NAMALWA (cell line): ENCODE measurements at regions not wholly inside any gene's neighbourhood (a gene's known extent, or its start where the extent isn't known, plus 50 kb on each side); places are given as distances from the start of the nearest gene placed in this dataset.

ENCODE experiments used
- DNase-seq: peaks from one replicate; pipeline ENCODE4 v3.0.0-alpha.2; 2015; ENCODE audit warnings: low spot score

DNA sequence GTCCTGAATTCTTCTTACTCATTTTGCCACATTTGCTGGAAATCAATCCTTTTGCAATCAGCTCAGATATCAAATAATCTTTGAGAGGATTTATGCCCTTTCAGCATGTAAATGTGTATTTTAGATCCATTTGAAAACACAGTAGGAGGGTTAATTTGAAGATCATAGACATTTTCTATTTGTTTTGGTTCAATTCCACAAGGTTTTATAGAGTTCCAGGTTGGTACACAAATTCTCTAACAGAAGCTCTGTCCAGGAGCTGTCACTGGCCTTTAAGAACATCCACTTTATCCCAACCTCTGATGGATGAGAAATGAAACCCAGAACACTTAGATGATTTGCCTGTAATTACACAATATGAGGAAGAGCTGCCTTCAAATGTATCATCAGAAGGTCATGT lies 157.3 kb upstream of the CHAC2 start:
- DNase-seq, result no peak

DNA sequence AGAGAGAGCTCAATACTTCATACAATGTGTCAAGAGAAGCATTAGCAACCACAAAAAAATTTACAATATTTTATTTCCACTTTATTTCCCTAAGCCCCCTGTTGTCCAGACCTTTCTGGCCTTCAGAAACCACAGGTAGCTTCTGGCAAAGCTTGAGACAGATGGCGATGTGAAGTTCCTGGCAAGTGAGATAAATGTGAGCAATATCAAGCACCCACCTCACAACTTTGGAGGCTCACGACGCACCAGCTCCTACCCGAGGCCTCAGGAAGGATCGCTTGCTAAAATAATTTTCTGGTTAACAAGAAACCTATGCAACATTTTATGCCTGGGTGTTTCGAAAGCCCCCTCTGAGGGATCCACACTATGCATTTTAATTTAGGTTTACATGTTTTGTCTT lies 158.1 kb upstream of the CHAC2 start:
- DNase-seq, result no peak

DNA sequence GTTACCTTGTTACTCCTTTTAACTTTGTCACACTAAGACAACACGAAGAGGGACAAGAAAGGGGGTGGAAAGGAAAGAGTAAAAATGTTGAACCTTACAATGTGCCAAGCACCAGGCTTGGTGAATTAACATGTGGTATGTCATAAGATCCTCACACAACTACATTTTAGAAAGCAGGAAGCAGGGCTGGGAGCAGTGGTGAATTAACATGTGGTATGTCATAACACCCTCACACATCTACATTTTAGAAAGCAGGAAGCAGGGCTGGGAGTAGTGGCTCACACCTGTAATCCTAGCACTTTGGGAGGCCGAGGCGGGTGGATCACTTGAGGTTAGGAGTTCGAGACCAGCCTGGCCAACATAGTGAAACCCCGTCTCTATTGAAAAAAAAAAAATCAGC lies 159.3 kb upstream of the CHAC2 start:
- DNase-seq, result no peak

DNA sequence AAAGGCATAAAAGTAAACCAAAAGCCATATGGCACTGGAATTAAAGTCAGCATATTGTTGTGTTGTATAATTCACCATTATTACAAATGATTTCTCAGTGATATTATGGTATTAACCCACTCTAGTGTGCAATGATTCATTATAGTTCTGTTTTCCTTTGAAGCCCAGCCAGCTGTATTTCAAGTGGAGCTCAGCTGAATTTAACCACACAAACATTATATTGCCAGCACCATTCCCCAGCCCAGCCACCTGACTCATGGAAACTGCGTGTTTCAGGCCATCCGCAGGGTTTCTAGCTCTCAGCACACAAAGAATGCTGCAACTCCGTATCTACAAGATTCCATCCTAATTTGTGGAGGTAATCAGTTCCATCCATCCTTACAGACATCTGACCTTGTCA lies 166.8 kb upstream of the CHAC2 start:
- no peak for DNase-seq

DNA sequence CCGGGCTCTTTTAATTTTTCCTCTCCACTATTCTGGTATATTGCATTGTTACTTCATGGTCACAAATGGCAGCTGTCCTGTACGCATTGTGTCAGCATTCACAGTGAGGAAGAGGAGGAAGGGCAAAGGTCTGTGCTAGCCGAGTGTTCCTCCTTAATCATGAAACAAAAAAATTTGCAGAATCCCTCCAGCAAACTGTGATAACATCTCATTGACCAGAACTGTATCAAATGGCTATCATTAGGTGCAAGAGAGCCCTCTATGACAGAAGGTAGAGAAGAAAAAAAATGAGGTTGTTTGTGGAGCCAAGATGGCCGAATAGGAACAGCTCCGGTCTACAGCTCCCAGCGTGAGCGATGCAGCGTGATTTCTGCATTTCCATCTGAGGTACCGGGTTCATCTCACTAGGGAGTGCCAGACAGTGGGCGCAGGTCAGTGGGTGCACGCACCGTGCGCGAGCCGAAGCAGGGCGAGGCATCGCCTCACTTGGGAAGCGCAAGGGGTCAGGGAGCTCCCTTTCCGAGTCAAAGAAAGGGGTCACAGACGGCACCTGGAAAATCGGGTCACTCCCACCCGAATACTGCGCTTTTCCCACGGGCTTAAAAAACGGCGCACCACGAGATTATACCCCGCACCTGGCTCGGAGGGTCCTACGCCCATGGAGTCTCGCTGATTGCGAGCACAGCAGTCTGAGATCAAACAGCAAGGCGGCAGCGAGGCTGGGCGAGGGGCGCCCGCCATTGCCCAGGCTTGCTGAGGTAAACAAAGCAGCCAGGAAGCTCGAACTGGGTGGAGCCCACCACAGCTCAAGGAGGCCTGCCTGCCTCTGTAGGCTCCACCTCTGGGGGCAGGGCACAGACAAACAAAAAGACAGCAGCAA lies 180.6 kb upstream of the CHAC2 start:
- DNase-seq, result peak; percentile 68

DNA sequence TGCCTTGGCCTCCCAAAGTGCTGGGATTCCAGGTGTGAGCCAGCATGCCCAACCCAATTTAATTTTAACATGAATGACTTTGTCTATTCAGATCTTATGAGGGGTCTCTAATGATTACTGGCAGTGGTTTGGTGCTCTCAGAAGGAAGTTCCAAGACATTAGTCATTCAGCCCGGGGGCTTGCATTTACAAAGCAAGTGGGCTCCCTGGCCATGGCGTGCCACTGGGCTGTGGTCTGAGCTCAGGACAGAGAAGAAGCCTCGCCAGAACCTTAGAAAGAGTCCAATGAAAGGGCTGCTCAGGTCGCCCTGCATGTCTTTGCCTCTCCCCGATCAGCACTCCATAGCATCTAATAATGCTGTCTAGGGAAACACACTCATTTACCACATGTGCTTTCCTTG lies 182.6 kb upstream of the CHAC2 start:
- DNase-seq, result no peak

DNA sequence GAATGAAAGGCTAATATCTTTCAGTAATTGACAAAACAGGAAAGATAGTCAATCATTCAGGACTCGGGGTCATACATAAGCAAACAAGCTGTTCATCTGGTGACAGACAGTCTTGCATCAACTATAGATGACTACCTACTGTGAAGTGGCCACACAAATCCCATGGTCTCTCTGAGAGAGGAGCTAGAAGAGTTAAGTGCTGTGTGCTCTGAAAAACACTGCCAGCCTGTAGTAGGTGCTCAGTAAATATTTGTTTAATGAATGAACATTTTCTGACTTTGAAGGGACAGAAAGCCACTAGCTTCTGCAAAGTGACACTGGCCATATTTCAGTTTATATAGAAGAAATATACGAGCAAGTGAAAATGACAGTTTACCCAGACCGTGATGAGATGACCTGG lies 184.0 kb upstream of the CHAC2 start:
- no peak for DNase-seq

DNA sequence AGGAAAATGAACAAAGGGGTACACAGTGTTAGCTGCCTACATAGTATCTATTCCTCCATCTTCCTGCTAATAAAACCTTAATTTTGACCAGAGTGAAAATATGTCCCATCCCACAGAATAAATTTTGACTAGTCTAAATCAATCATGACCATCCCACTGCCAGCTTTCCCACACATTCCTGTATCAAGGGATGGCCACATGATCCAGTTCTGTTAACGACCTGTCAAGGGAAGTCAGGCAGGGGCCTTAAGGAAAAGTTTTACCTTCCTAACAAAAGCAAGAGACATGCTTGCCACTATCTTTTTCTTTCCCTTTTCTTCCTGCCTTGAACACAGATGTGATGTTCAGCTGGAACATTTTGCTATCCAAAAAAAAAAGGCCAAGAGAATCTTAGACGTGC lies 185.0 kb upstream of the CHAC2 start:
- DNase-seq, result no peak

DNA sequence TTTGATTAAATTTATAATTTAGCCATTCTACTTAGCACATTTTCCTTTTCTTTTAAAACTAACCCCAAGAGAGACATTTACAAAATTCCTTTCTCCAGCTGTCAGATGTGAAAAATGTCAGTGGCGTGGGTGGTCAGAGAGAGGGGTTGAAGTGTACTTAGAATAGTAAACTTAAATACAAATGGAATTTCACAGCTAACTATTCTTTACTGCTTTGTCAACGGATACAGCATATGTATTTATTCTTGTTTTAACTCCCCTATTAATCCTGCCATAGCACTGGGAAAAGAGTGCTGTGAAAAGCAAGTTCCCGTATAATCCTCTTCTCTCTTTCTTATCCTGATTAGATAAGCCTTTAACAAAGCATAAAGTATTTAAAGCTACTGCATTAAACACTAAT lies 191.4 kb upstream of the CHAC2 start:
- DNase-seq, result no peak

DNA sequence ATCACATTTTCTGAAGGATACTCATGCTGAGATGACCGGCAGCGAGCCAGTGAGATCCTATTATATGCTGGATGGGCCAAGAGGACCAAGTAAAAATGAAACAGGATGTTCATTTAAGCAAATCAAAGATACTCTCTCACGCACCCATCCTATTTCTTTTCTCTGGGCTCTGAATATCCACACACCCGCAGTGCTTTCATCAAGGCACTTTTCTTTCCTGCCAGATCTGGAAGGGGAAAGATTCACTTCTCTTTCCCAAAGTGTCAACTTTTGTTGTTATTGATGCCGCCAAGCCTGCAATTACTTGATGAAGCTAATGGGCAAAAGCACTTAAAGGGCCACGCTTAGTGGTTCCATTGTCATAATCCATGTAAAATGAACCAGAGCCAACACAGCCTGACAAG lies 191.9 kb upstream of the CHAC2 start:
- no peak for DNase-seq

DNA sequence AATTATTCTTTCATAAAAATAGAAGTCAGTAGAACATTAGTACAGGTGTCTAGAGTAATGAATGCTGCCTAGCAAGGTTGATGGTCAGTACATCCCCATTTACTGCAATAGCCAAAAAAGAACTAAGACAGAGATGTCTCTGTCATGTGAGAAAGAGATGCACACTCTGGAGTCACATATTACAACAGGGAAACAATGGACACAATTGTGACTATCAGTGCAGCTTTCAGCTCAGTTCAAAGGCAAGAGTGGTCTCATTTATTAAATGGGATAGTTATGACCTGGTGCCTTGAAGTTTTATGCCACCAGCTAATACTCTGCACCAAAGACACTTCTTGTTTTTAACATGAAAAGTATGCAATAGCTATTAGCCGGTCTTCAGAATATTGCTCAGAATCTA lies 194.9 kb upstream of the CHAC2 start:
- DNase-seq, result no peak

DNA sequence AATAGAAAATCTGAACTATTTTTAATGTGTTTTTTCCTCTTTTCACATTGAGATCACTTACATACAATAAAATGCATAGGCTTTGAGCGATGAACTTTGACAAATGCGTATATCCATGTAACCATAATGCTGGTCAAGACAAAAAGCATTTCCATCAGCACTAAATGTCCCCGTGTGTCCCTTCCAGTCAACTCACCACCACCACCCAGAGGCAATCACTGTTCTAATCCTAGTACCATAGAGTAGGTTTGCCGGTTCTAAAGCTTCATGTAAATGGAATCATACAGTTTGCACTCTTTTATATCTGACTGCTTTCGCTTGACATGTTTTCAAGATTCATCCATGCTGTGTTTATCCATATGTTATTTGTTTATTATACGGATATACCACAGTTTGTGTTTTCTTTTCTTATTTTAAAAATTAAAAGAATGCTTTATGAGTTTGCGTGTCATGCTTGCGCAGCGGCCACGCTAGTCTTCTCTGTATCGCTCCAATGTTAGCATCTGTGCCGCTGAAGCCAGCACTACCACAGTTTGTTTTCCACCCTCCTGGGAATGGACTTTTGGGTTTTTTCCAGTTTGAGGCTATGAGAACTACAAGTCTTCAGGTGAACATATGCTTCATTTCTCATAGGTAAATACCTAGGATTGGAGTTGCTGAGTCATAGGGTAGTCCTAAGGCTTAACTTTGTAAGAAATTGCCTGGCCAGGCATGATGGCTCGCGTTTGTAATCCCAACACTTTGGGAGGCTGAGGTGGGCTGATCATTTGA lies 197.5 kb upstream of the CHAC2 start:
- DNase-seq, result no peak

DNA sequence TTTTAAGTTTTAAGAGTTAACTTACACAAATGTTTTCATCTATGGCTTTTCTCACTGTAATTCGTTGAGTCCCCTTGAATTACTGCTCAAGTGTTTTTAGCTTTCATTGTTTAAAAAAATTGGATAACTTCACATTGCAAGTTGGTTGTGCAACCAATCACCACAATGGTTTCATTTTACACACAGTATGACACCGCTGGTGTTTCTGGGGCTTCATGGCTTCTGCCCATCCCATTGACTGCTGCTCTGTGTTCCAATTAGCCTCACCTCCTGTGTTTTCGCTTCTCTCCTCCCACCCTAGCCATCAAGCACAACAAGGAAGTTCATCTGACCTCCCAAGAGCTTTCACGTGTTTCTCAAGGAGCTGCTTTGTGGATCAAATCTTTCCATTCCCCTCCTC lies 199.1 kb upstream of the CHAC2 start:
- peak; percentile 3 for DNase-seq

DNA sequence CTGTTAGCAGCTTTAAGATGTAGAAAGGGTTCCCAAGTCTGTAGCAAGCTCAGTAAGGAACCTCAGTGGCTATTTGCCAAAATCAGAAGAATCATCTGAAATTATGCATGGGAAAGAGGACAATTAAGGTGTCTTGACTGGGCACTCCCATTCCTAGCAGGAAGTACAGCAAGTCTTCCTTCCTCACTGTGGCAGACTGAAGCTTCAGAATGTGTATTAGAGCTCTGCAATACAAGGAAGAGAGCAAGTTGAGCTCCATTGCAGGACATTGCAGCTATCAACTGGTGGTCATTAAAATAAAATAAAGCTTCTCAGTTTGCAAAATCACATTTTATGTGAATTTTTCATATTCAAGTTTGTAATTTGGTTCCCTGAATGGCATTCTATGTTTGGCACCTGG lies 200.5 kb upstream of the CHAC2 start:
- DNase-seq, result no peak

DNA sequence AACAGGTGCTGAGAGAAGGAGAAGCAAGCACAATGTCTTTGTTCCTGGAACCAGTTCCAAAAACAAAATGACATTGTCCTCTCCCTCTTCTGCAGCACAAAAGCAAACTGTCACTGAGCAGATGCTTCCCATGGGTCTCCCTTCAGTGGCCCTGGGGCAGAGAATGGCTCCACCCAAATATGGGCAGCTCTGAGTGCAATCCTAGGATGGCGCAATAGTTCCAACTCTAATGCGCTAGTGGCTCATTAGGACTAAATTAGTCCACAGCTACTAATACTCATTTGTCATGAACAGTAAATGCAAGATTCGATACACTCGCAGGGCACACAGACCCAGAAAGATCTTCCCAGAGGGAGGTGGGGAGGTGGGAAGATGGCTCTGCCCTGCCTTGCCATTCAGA lies 205.2 kb upstream of the CHAC2 start:
- no peak for DNase-seq

DNA sequence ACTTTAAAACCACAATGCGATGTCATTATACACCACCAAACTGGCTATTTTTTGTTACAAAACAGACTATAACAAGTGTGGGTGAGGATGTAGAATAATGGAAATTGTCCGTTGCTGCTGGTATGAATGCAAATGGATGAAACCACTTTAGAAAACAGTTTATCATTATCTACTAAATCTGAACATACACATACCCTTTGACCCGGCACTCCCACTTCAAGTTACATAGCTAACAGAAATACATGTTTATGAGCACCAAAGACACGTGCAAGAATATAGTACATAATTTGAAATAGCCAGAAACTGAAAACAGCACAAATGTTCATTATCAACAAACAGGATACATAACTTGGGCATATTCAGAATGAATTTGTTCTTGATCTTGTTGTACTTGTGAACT lies 206.4 kb upstream of the CHAC2 start:
- no peak for DNase-seq

DNA sequence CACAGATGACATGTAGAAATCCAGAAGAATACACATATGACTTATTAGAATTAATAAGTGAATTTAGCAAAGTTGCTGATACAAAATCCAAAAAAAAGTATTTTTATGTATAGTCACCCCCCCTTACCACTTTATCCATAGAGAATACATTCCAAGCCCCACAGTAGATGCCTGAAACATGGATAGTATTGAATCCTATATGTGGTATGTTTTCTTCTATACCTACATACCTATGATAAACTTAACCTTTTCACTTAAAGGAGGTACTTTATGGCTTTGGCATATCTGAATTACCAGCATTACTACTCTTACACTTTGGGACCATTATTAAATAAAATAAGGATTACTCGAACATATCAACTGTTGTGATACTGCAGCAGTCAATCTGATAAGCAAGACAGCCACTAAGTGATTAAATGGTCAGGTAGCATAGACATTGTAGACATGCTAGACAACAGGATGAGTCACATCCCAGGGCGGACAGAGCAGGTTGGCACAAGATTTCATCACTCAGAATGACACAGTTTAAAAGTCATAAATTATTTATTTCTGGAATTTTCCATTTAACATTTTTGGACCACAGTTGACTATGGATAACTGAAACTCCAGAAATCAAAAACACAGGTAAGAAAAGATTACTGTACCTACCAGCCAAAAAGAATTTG lies 208.2 kb upstream of the CHAC2 start:
- DNase-seq, result no peak

DNA sequence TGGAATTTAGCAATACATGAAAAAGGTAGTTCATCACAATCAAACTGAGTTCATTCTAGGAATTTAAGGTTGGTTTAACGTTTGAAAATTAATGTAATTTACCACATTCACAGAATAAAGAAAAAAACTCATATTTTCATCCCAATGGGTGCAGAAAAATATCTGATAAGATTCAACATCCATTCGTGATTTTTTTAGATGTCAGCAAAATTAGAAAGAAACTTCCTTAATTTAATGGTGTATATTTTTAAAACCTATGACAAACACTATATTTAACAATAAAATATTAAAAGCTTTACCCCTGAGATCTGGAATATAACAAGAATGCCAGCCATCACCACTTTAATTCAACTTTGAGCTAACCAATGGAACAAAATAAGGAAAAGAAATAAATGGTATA lies 208.7 kb upstream of the CHAC2 start:
- no peak for DNase-seq

DNA sequence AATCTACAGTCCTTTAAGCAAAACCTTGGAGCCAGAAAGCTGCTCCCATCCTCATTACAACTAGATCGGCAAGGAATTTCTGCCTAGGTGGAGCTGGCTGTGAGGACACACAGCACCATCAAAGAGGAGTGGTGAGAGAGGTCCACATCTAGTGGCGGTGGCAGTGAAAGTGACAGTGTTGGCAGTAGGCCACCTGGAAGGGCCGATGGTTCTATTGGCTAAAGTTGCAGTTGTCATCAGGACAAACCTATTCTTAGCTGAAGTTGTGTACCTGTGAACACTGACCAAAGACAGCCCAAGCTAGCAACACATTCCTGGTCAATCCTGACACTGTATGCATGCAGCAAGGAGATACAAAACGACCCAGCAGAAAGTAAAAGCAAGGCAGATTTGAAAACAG lies 218.1 kb upstream of the CHAC2 start:
- no peak for DNase-seq

DNA sequence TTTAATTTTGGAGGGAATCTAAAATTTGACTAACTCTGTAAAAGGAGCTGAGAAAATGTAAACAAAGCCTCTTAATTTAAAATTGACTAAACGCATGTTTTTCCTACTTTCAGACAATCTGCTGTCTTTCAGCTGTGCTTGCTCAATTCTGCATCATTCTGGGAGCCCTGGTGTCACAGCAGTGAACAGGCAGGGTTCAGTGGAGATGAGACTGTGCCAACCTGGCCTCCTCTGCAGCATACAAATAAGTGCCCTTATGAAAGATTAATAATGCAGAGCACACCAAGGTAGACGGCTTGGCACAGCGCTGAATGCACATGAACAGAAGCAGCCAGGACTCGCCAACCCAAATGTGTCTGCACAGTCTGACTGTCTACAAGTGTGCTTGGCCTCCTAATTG lies 222.0 kb upstream of the CHAC2 start:
- no peak for DNase-seq

DNA sequence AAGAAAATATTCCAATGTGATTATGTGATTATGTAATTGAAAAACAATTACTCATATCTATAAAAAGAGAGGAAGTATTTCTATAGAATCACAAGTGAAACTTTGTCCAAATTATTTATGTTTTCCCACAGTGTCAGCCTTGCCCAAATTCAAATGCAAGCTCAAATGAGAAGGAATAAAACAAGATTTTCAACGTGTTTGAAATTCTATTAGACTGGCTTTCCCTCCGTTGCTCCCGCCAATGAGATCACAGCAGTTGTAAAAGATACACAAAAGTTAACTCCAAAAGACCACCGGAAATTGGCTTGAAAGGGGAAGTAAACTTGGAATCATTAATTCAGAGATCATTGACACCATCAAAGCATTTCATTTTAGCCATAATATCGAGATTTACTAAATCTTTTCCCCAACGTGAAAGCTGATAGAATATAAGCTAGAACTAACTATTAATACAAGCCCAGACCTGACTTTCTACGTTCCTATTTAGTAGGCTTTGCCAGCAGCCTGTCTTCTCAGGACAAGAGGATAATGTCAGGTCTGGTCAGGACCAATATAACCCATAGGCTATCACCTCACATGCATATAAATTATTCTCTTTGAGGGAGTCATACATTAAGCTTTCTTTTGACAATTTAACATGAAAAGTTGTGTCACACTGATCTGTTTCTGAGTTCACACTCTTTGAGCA lies 222.6 kb upstream of the CHAC2 start:
- DNase-seq, result no peak

DNA sequence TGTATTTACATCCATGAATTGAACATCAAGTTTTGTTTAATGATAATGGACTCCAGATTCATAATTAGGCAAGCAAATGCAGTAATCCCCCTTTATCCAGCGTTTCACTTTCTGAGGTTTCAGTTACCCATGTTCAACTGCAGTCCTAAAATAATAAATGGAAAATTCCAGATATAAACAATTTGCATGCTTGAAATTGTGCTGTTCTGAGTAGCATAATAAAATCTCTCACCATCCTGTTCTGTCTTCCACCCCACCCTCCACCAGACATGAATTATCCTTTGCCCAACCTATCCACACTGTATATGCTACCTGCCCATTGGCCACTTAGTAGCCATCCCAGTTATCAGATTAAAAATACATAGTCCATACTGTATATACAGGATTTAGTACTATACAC lies 224.5 kb upstream of the CHAC2 start:
- no peak for DNase-seq
